BE2C (cell line): ENCODE measurements at regions not wholly inside any gene's neighbourhood (a gene's known extent, or its start where the extent isn't known, plus 50 kb on each side); places are given as distances from the start of the nearest gene placed in this dataset.
A peak's percentile ranks its signal among the peaks of the same experiment; 100 is the strongest.

Experiments
- DNase-seq: peaks from one replicate; pipeline ENCODE4 v3.0.0-alpha.2; 2020
- H3K27me3 ChIP-seq: fragments of 250-450 bp; sonication (Bioruptor Pico); 2 replicates; pipeline ENCODE4 v1.5.1; 2020; ENCODE audit warnings: mild to moderate bottlenecking
- H3K36me3 ChIP-seq: fragments of 250-450 bp; sonication (Bioruptor Pico); 2 replicates; pipeline ENCODE4 v1.5.1; 2020; ENCODE audit warnings: mild to moderate bottlenecking
- H3K4me1 ChIP-seq: fragments of 250-450 bp; sonication (Bioruptor Pico); 2 replicates; pipeline ENCODE4 v1.5.1; 2020
- H3K4me3 ChIP-seq: 2 replicates; pipeline ENCODE4 v1.5.1; 2011; ENCODE audit warnings: low read depth, low read length
- H3K9me3 ChIP-seq: fragments of 250-450 bp; sonication (Bioruptor Pico); 2 replicates; pipeline ENCODE4 v1.5.1; 2020
- CTCF ChIP-seq: IDR thresholded peaks from 2 replicates; pipeline ENCODE4 v1.5.1; 2012; ENCODE audit warnings: mild to moderate bottlenecking, low read depth, low read length

- TF ChIP-seq CTCF = no peak
Measured at GRCh38 chr13:78981913-78982312, 323.0 kb upstream of the OBI1 start.

GRCh38 chr13:78979349-78979748 lies 320.4 kb upstream of the OBI1 start:
- Histone ChIP-seq H3K36me3 (no peaks in the 10 kb centered on the region), H3K9me3 (no peaks in the 10 kb centered on the region; the same call in 1 of the 2 replicates), H3K4me3 (no peak overlapping the region), H3K27me3 (peaks cover 18% of the 10 kb centered on the region), H3K4me1 (no peaks in the 10 kb centered on the region)
- no peak for DNase-seq
- no peak for TF ChIP-seq CTCF

More at GRCh38 chr13:78981913-78982312, 323.0 kb upstream of the OBI1 start:
- Histone ChIP-seq H3K36me3 (no peaks in the 10 kb centered on the region), H3K4me3 (no peak overlapping the region), H3K27me3 (peaks cover 20% of the 10 kb centered on the region), H3K9me3 (no peaks in the 10 kb centered on the region; the same call in 1 of the 2 replicates), H3K4me1 (no peaks in the 10 kb centered on the region)
- no peak for DNase-seq

GRCh38 chr13:78978381-78978998 lies 319.5 kb upstream of the OBI1 start:
- Histone ChIP-seq H3K4me3 (no peak overlapping the region), H3K36me3 (no peaks in the 10 kb centered on the region), H3K27me3 (peaks cover 12% of the 10 kb centered on the region), H3K9me3 (no peaks in the 10 kb centered on the region), H3K4me1 (no peaks in the 10 kb centered on the region)
- peak; percentile 75 for TF ChIP-seq CTCF
- DNase-seq = peak; percentile 65

- no peak overlapping the region for H3K4me3 ChIP-seq
- no peak for DNase-seq
- H3K9me3 ChIP-seq = no peaks in the 10 kb centered on the region
- TF ChIP-seq CTCF = no peak
- H3K27me3 ChIP-seq = peaks cover 11% of the 10 kb centered on the region
- H3K4me1 ChIP-seq = no peaks in the 10 kb centered on the region
- no peaks in the 10 kb centered on the region for H3K36me3 ChIP-seq
Measured at GRCh38 chr13:78977311-78977710, 318.4 kb upstream of the OBI1 start.

GRCh38 chr13:78976696-78977095 lies 317.7 kb upstream of the OBI1 start:
- no peaks in the 10 kb centered on the region for H3K4me1 ChIP-seq
- no peaks in the 10 kb centered on the region for H3K9me3 ChIP-seq
- DNase-seq = no peak
- no peaks in the 10 kb centered on the region for H3K36me3 ChIP-seq
- no peak overlapping the region for H3K4me3 ChIP-seq
- H3K27me3 ChIP-seq = peaks cover 4% of the 10 kb centered on the region
- TF ChIP-seq CTCF = no peak

- H3K9me3 ChIP-seq = no peaks in the 10 kb centered on the region
- no peaks in the 10 kb centered on the region for H3K4me1 ChIP-seq
- TF ChIP-seq CTCF = no peak
Measured at GRCh38 chr13:78972561-78972960, 313.6 kb upstream of the OBI1 start.

More at GRCh38 chr13:78972561-78972960, 313.6 kb upstream of the OBI1 start:
- Histone ChIP-seq H3K36me3 (no peaks in the 10 kb centered on the region), H3K4me3 (no peak overlapping the region), H3K27me3 (no peaks in the 10 kb centered on the region; the same call in 1 of the 2 replicates)
- DNase-seq = no peak
